Stimulated activated naive CD4-positive, alpha-beta T cell treated with Interleukin-2 at 50 U/mL for 16 hours (primary cell): ENCODE measurements at regions not wholly inside any gene's neighbourhood (a gene's known extent, or its start where the extent isn't known, plus 50 kb on each side); places are given as distances from the start of the nearest gene placed in this dataset.
A peak's percentile ranks its signal among the peaks of the same experiment; 100 is the strongest.

Experiments
- DNase-seq: peaks from one replicate; lab custom pipeline; 2025; lab: John Stamatoyannopoulos, UW

- no peak for DNase-seq
Observed at GRCh38 chr3:56864918-56865524, 63.3 kb upstream of the ARHGEF3 start.

GRCh38 chr3:56864090-56864489, 62.3 kb upstream of the ARHGEF3 start:
- DNase-seq = peak; percentile 21

- DNase-seq = no peak
Observed at GRCh38 chr3:56862352-56863062, 60.8 kb upstream of the ARHGEF3 start.

- no peak for DNase-seq
Observed at GRCh38 chr3:56861511-56861910, 59.8 kb upstream of the ARHGEF3 start.

GRCh38 chr3:56860939-56861338, 59.2 kb upstream of the ARHGEF3 start:
- no peak for DNase-seq

GRCh38 chr3:56860351-56860750, 58.6 kb upstream of the ARHGEF3 start:
- DNase-seq = no peak

- no peak for DNase-seq
Observed at GRCh38 chr3:56858331-56858730, 56.6 kb upstream of the ARHGEF3 start.

GRCh38 chr3:56857178-56857577, 55.4 kb upstream of the ARHGEF3 start:
- no peak for DNase-seq

GRCh38 chr3:56856752-56857151, 55.0 kb upstream of the ARHGEF3 start:
- no peak for DNase-seq

- no peak for DNase-seq
Observed at GRCh38 chr3:56855856-56856512, 54.2 kb upstream of the ARHGEF3 start.

- no peak for DNase-seq
Observed at GRCh38 chr3:56854856-56855611, 53.3 kb upstream of the ARHGEF3 start.

- no peak for DNase-seq
Observed at GRCh38 chr3:56851966-56852884, 50.5 kb upstream of the ARHGEF3 start.
